H1 (cell line): ENCODE measurements at regions not wholly inside any gene's neighbourhood (a gene's known extent, or its start where the extent isn't known, plus 50 kb on each side); places are given as distances from the start of the nearest gene placed in this dataset.

Source experiments
- CTCF ChIA-PET: fragments of 300-600 bp; sonication (Branson Sonifier 250); formaldehyde crosslinking; loops from one replicate; lab custom pipeline; 2021; ENCODE audit not compliant: partially characterized antibody; lab: Charles Lee
- POLR2A ChIA-PET: fragments of 300-600 bp; sonication (Branson Sonifier 250); formaldehyde crosslinking; loops from one replicate; lab custom pipeline; 2021; ENCODE audit warnings: inconsistent platforms; ENCODE audit not compliant: partially characterized antibody; lab: Charles Lee
- DNase-seq, 2 experiments: peaks; one replicate each; pipeline versions ENCODE4 v3.0.0 to v3.0.0-alpha.2; 2010 to 2022; ENCODE audit warnings: low spot score in 2 of 2, low read depth in 1 of 2, mixed read lengths in 1 of 2
- FAIRE-seq: peaks from 2 replicates; lab custom pipeline; 2011; peaks lifted over from hg19 to GRCh38; lab: Jason Lieb, UNC
- H2AFZ ChIP-seq: 2 replicates; pipeline ENCODE4 v1.8.1; 2012; ENCODE audit warnings: low read length, inconsistent platforms
- H2AK5ac ChIP-seq: 2 replicates; pipeline ENCODE4 v1.6.1; 2013; ENCODE audit warnings: low read depth, low read length
- H2BK120ac ChIP-seq: replicated peaks from 2 replicates; pipeline ENCODE3; 2013; ENCODE audit warnings: low read depth, low read length, inconsistent platforms
- H2BK12ac ChIP-seq: 2 replicates; pipeline ENCODE4 v1.6.1; 2013; ENCODE audit warnings: low read depth, low read length
- H2BK15ac ChIP-seq: 2 replicates; pipeline ENCODE4 v1.6.1; 2013; ENCODE audit warnings: low read length
- H2BK20ac ChIP-seq: 2 replicates; pipeline ENCODE4 v1.6.1; 2013; ENCODE audit warnings: low read length
- H2BK5ac ChIP-seq: 2 replicates; pipeline ENCODE4 v1.6.1; 2013; ENCODE audit warnings: low read depth, low read length
- H3K14ac ChIP-seq: 2 replicates; pipeline ENCODE4 v1.6.1; 2013; ENCODE audit warnings: inconsistent platforms; ENCODE audit not compliant: insufficient read length
- H3K18ac ChIP-seq: 2 replicates; pipeline ENCODE4 v1.6.1; 2013; ENCODE audit warnings: low read length; ENCODE audit errors: extremely low read depth
- H3K23ac ChIP-seq: 2 replicates; pipeline ENCODE4 v1.6.1; 2013; ENCODE audit warnings: inconsistent platforms; ENCODE audit not compliant: insufficient read length
- H3K23me2 ChIP-seq: 2 replicates; pipeline ENCODE4 v1.6.1; 2013; ENCODE audit warnings: low read depth, low read length
- H3K27ac ChIP-seq: 2 replicates; pipeline ENCODE4 v1.6.1; 2011; ENCODE audit warnings: low read depth, low read length, inconsistent platforms
- H3K27me3 ChIP-seq, 4 experiments: replicated peaks in 1 of 4; 1 replicate in 1 of 4; 2 replicates in 3 of 4; pipeline versions ENCODE4 v1.6.1 to v1.8.1; 2011 to 2013; ENCODE audit warnings: low read length in 3 of 4, mild to moderate bottlenecking in 3 of 4, inconsistent platforms in 2 of 4, mixed read lengths in 2 of 4, moderate library complexity in 1 of 4; ENCODE audit not compliant: control insufficient read depth in 3 of 4, insufficient read depth in 3 of 4; ENCODE audit errors: extremely low read depth in 1 of 4
- H3K36me3 ChIP-seq, 4 experiments: 2 replicates each; pipeline versions ENCODE4 v1.6.1 to v1.8.1; 2011 to 2013; ENCODE audit warnings: mild to moderate bottlenecking in 4 of 4, low read length in 3 of 4, moderate library complexity in 2 of 4, control low read depth in 1 of 4, inconsistent platforms in 1 of 4; ENCODE audit not compliant: insufficient read depth in 4 of 4, control insufficient read depth in 2 of 4
- H3K4ac ChIP-seq: replicated peaks from 2 replicates; pipeline ENCODE3; 2013; ENCODE audit warnings: low read length, low read depth, mixed read lengths, inconsistent platforms; ENCODE audit not compliant: insufficient read length
- H3K4me1 ChIP-seq, 4 experiments: replicated peaks in 1 of 4; 1 replicate in 1 of 4; 2 replicates in 3 of 4; pipeline versions ENCODE4 v1.6.1 to v1.8.1; 2011 to 2013; ENCODE audit warnings: low read length in 3 of 4, inconsistent platforms in 2 of 4, mixed read lengths in 1 of 4; ENCODE audit not compliant: insufficient read depth in 4 of 4, control insufficient read depth in 3 of 4
- H3K4me2 ChIP-seq, 2 experiments: 2 replicates each; pipeline versions ENCODE4 v1.6.1 to v1.8.1; 2011 to 2013; ENCODE audit warnings: low read depth in 2 of 2, low read length in 2 of 2, control low read depth in 1 of 2, inconsistent platforms in 1 of 2, mild to moderate bottlenecking in 1 of 2; ENCODE audit not compliant: insufficient read depth in 1 of 2
- H3K4me3 ChIP-seq, 4 experiments: fragments of 200-600, 300-600 bp in 1 of 4; sonication (generic), shearing (Covaris generic), sonication (Bioruptor Twin) in 1 of 4; 2 replicates each; pipeline versions ENCODE4 v1.5.1 to v1.8.1; 2011 to 2016; ENCODE audit warnings: low read length in 4 of 4, low read depth in 3 of 4, control low read depth in 2 of 4, inconsistent platforms in 2 of 4, mild to moderate bottlenecking in 2 of 4, mixed read lengths in 1 of 4, moderate library complexity in 1 of 4; ENCODE audit not compliant: insufficient read depth in 2 of 4; ENCODE audit errors: extremely low read depth in 1 of 4
- H3K56ac ChIP-seq: replicated peaks from 2 replicates; pipeline ENCODE3; 2013; ENCODE audit warnings: low read depth, mild to moderate bottlenecking, mixed read lengths, low read length, inconsistent platforms; ENCODE audit not compliant: insufficient read length
- H3K79me1 ChIP-seq: 2 replicates; pipeline ENCODE4 v1.6.1; 2013; ENCODE audit warnings: low read depth, low read length, control low read depth
- H3K79me2 ChIP-seq, 2 experiments: 2 replicates each; pipeline versions ENCODE4 v1.6.1 to v1.8.1; 2012 to 2013; ENCODE audit warnings: low read length in 2 of 2, mild to moderate bottlenecking in 2 of 2, inconsistent platforms in 1 of 2; ENCODE audit not compliant: insufficient read depth in 2 of 2, control insufficient read depth in 1 of 2
- H3K9ac ChIP-seq, 4 experiments: replicated peaks in 1 of 4; 1 replicate in 1 of 4; 2 replicates in 3 of 4; pipeline versions ENCODE4 v1.6.1 to v1.8.1; 2011 to 2013; ENCODE audit warnings: low read depth in 3 of 4, low read length in 3 of 4, control low read depth in 2 of 4, mild to moderate bottlenecking in 2 of 4, moderate library complexity in 2 of 4, inconsistent platforms in 1 of 4; ENCODE audit errors: extremely low read depth in 1 of 4
- H3K9me3 ChIP-seq, 2 experiments: 2 replicates each; pipeline versions ENCODE4 v1.6.1 to v1.8.1; 2012 to 2013; ENCODE audit warnings: mild to moderate bottlenecking in 2 of 2, moderate library complexity in 2 of 2, control low read depth in 1 of 2, inconsistent platforms in 1 of 2, low read depth in 1 of 2, low read length in 1 of 2, mixed read lengths in 1 of 2; ENCODE audit not compliant: insufficient read depth in 2 of 2
- H4K20me1 ChIP-seq, 2 experiments: replicated peaks in 1 of 2; 2 replicates each; pipeline versions ENCODE3 to v1.8.1; 2011 to 2013; ENCODE audit warnings: inconsistent platforms in 2 of 2, low read length in 2 of 2, mild to moderate bottlenecking in 1 of 2; ENCODE audit not compliant: insufficient read depth in 2 of 2, control insufficient read depth in 1 of 2
- H4K5ac ChIP-seq: 2 replicates; pipeline ENCODE4 v1.6.1; 2013; ENCODE audit warnings: low read length, low read depth, mixed read lengths, inconsistent platforms; ENCODE audit not compliant: insufficient read length
- H4K8ac ChIP-seq: 2 replicates; pipeline ENCODE4 v1.8.0; 2013; ENCODE audit warnings: mild to moderate bottlenecking, moderate library complexity, low read length, inconsistent platforms; ENCODE audit not compliant: insufficient read depth; ENCODE audit errors: extremely low read depth
- H4K91ac ChIP-seq: replicated peaks from 2 replicates; pipeline ENCODE3; 2013; ENCODE audit warnings: low read length, mixed read lengths, inconsistent platforms; ENCODE audit not compliant: insufficient read length
- BACH1 ChIP-seq: IDR thresholded peaks from 2 replicates; pipeline ENCODE4 v1.6.1; 2012; ENCODE audit warnings: low read length, improper control_type of control experiment
- ZNF274 ChIP-seq: IDR thresholded peaks from 2 replicates; pipeline ENCODE4 v1.7.0; 2012; ENCODE audit warnings: low read length, borderline replicate concordance; ENCODE audit errors: extremely low read depth
- WGBS, 2 experiments: shearing (Covaris generic) in 1 of 2; methylation state at CpG; one replicate each; pipeline versions ENCODE4 v1.1.6 to v1.1.7; 2013 to 2015; ENCODE audit warnings: low lambda C conversion rate in 2 of 2, mixed read lengths in 2 of 2, inconsistent platforms in 1 of 2, low coverage in 1 of 2, missing lambda C conversion rate in 1 of 2; ENCODE audit not compliant: insufficient replicate concordance in 2 of 2, insufficient coverage in 1 of 2, insufficient read length in 1 of 2; ENCODE audit errors: extremely low coverage in 1 of 2, missing lambda C conversion rate in 1 of 2; 5-methylcytosine and 5-hydroxymethylcytosine counted together

DNA sequence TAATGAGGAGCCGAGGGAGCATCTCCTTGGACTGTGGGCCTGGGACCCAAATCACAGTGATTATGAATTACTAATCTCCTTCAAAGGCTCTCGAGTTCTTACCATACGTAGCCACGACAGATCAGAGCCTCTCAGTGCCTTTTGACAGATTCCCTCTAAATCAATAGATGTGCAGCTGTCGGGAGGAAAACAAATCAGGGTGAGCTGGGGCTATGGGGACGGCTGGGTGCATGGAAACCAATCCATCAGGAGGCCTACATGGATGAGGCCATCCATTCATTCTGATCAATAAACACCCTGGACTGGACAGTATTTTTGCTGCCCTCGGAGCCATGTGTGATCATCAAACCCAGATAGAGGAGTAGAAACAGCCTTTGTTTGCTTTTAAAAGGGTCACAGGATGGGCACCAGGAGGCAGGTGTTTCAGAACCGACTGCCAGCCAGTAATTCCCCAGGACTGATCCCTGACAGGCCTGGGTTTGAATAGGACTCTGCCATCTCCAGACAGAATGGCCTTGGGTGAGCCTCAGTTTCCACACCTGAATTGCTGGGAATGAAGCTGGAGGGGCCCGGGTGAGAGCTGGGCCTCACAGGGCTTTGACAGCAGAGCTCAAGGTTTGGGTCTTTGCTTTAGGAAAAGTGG, 532.8 kb downstream of the MATN1 start:
- Histone ChIP-seq H2AK5ac (no peak overlapping the region), H4K91ac (no peak overlapping the region), H3K9me3 (no peaks in the 10 kb centered on the region), H3K27me3 (no peaks in the 10 kb centered on the region; a peak in 1 of 7 replicates), H3K18ac (no peak overlapping the region), H3K9ac (no peak overlapping the region), H3K23me2 (peaks cover 2% of the 10 kb centered on the region; the same call in 1 of the 2 replicates), H3K79me2 (no peaks in the 10 kb centered on the region), H3K4me3 (no peak overlapping the region), H3K27ac (no peak overlapping the region), H2BK15ac (no peak overlapping the region), H4K5ac (no peak overlapping the region), H3K14ac (no peak overlapping the region), H3K4me1 (no peaks in the 10 kb centered on the region), H3K79me1 (no peaks in the 10 kb centered on the region; the same call in 1 of the 2 replicates), H3K36me3 (no peaks in the 10 kb centered on the region), H3K23ac (no peak overlapping the region), H2AFZ (no peak overlapping the region), H3K4ac (no peak overlapping the region), H2BK12ac (no peak overlapping the region), H2BK20ac (no peak overlapping the region), H4K8ac (no peak overlapping the region), H3K4me2 (no peak overlapping the region), H2BK120ac (no peak overlapping the region), H3K56ac (no peak overlapping the region), H2BK5ac (no peak overlapping the region), H4K20me1 (no peaks in the 10 kb centered on the region)
- POLR2A ChIA-PET, result no interaction called here
- DNase-seq (peak in 1 of 2 experiments; percentile 3), FAIRE-seq (no peak)
- WGBS, 2 experiments, result 83% methylated on average over 9 of the region's 9 CpGs; no CpG with 5 or more reads in 1 of the 2 experiments
- CTCF ChIA-PET, result interaction anchor here (0.6 to 2.9 kb wide), 7 partner anchors 11 to 957 kb away, joined by 3 to 8 read pairs (median 4); no protein-coding TSS in a partner anchor
- TF ChIP-seq ZNF274, result no peak
- no peak for TF ChIP-seq BACH1
